Activated CD4-positive, alpha-beta T cell treated with anti-CD3 and anti-CD28 coated beads, Interleukin-10, Interleukin-2, amounts not matched to agents 100 ng/mL and 50 ng/mL, durations not matched to agents 16 hours and 8 hours (primary cell): ENCODE measurements at regions not wholly inside any gene's neighbourhood (a gene's known extent, or its start where the extent isn't known, plus 50 kb on each side); places are given as distances from the start of the nearest gene placed in this dataset.

Source experiments
- DNase-seq: peaks from one replicate; pipeline ENCODE4 v3.0.0-alpha.2; 2020

GRCh38 chr3:194838236-194838635, 152.6 kb downstream of the FAM43A start:
- no peak for DNase-seq

- no peak for DNase-seq
Observed at GRCh38 chr3:194840661-194841514, 155.2 kb downstream of the FAM43A start.

- DNase-seq, result no peak
Observed at GRCh38 chr3:194841515-194841841, 155.8 kb downstream of the FAM43A start.

DNA sequence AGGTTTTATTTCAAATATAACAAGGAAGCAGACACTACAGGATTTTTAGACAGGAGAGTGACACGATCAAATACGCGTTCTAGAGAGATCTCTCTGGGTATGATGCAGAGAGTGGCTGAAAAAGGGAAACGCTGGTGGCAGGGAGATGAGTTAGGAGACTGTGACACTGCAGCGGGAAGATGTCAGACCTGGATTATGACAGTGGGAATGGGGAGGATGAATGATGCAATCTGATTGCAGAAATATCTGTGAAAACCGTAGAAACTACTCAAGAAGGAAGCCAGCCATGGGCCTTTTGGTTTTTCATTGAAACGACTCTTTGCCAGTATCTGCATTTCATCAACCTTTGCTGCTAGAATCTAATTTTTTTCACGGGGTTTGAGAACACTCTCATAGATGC, 157.9 kb downstream of the FAM43A start:
- no peak for DNase-seq

DNA sequence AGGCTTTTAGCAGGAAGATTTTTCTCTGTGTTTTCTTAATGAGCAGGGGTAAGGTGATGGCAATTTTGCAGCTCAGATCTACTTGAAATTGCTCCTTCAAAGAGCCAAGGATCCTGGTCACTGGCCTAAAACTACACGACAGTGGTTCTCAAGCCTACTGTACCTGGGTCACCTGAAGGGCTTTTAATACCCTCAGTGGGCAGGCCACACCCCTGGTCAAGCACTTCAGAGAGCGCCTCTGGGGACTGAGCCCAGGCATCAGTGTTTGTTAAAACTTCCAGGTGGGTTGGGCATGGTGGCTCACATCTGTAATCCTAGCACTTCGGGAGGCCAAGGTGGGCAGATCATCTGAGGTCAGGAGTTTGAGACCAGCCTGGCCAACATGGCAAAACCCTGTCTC, 158.4 kb downstream of the FAM43A start:
- no peak for DNase-seq

- DNase-seq, result no peak
Observed at GRCh38 chr3:194849166-194849875, 163.6 kb downstream of the FAM43A start.

GRCh38 chr3:194851254-194851653, 165.6 kb downstream of the FAM43A start:
- DNase-seq, result no peak

GRCh38 chr3:194851941-194852340, 166.3 kb downstream of the FAM43A start:
- no peak for DNase-seq

GRCh38 chr3:194852345-194852744, 166.7 kb downstream of the FAM43A start:
- DNase-seq, result no peak

GRCh38 chr3:194852831-194853508, 167.3 kb downstream of the FAM43A start:
- DNase-seq, result no peak

DNA sequence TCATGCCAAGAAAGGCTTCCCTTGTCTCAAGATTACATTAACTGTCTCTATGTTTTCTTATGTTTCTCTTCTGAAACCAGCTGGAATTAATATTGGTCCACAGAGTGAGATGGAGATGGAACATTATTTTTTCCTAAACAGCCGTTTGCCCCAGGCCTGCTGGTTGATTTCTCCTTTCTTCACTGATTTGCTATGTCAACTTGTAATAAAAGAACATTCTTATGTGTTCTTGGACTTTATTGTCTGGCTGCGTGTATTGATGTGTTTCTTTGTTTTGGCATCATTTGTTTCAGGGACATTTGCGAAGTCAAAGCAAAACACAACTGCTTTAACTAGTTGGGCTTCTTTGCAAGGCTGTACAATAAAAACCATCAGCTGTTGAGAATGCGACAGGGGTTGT, 168.5 kb downstream of the FAM43A start:
- no peak for DNase-seq

DNA sequence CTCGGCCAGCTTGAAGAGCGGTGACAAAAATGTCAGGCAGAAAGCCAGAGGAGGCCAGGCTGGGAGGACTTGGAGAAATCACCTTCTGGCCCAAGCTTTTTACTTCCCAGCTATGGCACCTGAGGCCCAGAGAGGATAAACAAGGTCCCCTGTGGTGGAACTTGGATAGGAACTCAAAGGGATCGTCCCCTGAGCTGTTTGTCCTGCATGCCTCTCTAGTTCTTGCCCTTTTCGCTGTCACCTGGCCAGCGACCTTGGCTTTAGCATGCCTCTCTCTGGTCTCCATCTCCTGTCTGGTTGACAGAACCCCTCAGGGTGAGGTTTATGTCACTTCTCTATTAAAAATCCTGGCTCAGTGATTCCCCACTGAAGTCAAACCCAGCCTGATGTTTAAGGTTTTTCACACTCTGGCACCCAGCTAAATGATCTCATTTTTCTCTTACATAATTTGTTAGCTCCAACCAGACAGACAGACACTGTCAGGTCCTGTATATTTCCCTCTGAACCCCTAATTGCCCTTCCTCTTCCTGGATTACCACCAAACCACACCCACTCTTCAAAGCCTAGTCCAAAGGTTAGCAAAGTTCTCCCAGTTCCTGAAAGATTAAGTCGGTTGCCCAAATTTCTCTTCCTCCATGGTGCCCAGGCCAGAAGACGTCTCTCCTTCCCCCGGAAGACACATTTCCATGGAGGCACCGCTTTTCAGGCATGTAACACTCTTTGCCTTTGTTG, 169.1 kb downstream of the FAM43A start:
- DNase-seq, result no peak

- DNase-seq, result no peak
Observed at GRCh38 chr3:194856296-194856695, 170.6 kb downstream of the FAM43A start.

- no peak for DNase-seq
Observed at GRCh38 chr3:194857469-194858113, 171.9 kb downstream of the FAM43A start.

- DNase-seq, result no peak
Observed at GRCh38 chr3:194858382-194858781, 172.7 kb downstream of the FAM43A start.

- no peak for DNase-seq
Observed at GRCh38 chr3:194860725-194861124, 175.0 kb downstream of the FAM43A start.

- no peak for DNase-seq
Observed at GRCh38 chr3:194861375-194861774, 175.7 kb downstream of the FAM43A start.

- no peak for DNase-seq
Observed at GRCh38 chr3:194865061-194865460, 179.4 kb downstream of the FAM43A start.

- no peak for DNase-seq
Observed at GRCh38 chr3:194865615-194866014, 179.9 kb downstream of the FAM43A start.

DNA sequence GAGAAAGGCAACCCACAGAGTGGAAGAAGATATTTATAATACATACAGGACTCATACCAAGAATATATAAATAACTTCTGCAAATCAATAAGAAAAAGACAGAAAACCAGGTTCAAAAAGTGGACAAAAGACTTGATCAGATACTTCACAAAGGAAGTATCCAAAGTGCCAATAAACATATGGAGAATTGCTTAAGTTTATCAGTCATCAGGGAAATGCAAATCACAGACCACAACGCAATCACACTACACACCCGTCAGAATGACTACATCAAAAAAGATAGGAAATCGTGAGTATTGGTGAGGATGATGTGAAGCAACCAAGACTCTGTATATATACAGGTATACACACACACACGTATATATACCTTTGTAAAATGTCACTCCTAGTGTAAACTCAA, 180.6 kb downstream of the FAM43A start:
- no peak for DNase-seq

GRCh38 chr3:194867270-194867983, 181.7 kb downstream of the FAM43A start:
- DNase-seq, result no peak

DNA sequence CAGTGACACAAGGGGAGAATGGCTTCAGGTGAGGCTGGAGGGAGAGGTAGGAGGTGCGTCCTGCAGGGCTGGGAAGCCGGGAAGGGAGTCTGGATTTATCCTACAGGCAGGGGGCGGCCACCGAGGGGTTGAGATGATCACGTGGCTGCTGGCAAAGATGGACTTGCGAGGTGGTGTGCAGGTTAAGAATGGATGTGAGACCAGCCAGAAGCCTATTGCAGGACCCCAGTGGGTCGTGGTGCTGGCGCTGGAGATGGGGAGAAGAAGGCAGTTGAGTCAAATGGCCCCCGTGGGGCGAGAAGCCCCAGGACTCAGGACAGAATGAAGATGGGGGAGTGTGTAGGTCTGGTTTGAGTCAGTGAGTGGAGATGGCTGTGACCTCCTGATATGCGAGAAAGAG, 183.1 kb downstream of the FAM43A start:
- no peak for DNase-seq
